ENCODE measurements at regions not wholly inside any gene's neighbourhood (a gene's known extent, or its start where the extent isn't known, plus 50 kb on each side); places are given as distances from the start of the nearest gene placed in this dataset.

- TF ChIP-seq SUZ12 (IDR thresholded peaks at IDR 0.05; ENCODE audit: extremely low read depth, insufficient read depth, insufficient read length) (no peak), ZNF274 (IDR thresholded peaks at IDR 0.05; ENCODE audit: low read depth, low read length) (no peak), YY1 (IDR thresholded peaks at IDR 0.05; ENCODE audit: insufficient read depth, insufficient read length) (no peak)
These were observed 203.9 kb upstream of the ADCY2 start for GRCh38 chr5:7192016-7192415.
